HL-60 (cell line): ENCODE measurements at regions not wholly inside any gene's neighbourhood (a gene's known extent, or its start where the extent isn't known, plus 50 kb on each side); places are given as distances from the start of the nearest gene placed in this dataset.

Experiments
- DNase-seq, 2 experiments: peaks; one replicate each; pipeline ENCODE4 v3.0.0-alpha.2; 2010 to 2020; ENCODE audit warnings: low read depth in 1 of 2, low spot score in 1 of 2
- H3K27ac ChIP-seq: fragments of 250-450 bp; sonication (Bioruptor Pico); replicated peaks from 2 replicates; pipeline ENCODE4 v1.5.1; 2020; ENCODE audit warnings: mild to moderate bottlenecking, moderate library complexity
- H3K27me3 ChIP-seq: fragments of 250-450 bp; sonication (Bioruptor Pico); 2 replicates; pipeline ENCODE4 v1.5.1; 2021; ENCODE audit warnings: mild to moderate bottlenecking, moderate library complexity; ENCODE audit not compliant: insufficient read depth, poor library complexity, severe bottlenecking
- H3K4me3 ChIP-seq: replicated peaks from 2 replicates; pipeline ENCODE4 v1.5.1; 2011; ENCODE audit warnings: mild to moderate bottlenecking, control low read depth, low read length; ENCODE audit not compliant: insufficient read depth
- CTCF ChIP-seq: IDR thresholded peaks from one replicate; pipeline ENCODE4 v1.5.1; 2011; ENCODE audit warnings: low read length, control low read depth, inconsistent platforms; ENCODE audit not compliant: insufficient read depth
- GABPA ChIP-seq: IDR thresholded peaks from 2 replicates; pipeline ENCODE4 v1.6.1; 2012; ENCODE audit warnings: low read depth
- POLR2AphosphoS5 ChIP-seq: IDR thresholded peaks from 2 replicates; pipeline ENCODE4 v1.6.1; 2012; ENCODE audit warnings: low read depth
- REST ChIP-seq: IDR thresholded peaks from 2 replicates; pipeline ENCODE4 v1.6.1; 2012; ENCODE audit warnings: low read depth; ENCODE audit not compliant: insufficient replicate concordance
- SPI1 ChIP-seq: IDR thresholded peaks from 2 replicates; pipeline ENCODE4 v1.6.1; 2012; ENCODE audit warnings: low read depth, mild to moderate bottlenecking, borderline replicate concordance

GRCh38 chr13:109611912-109612691 lies 174.3 kb downstream of the IRS2 start:
- DNase-seq, result no peak
- no peak overlapping the region for H3K4me3 ChIP-seq
- no peaks in the 10 kb centered on the region for H3K27me3 ChIP-seq
- TF ChIP-seq POLR2AphosphoS5 (no peak), CTCF (no peak), REST (no peak), SPI1 (no peak), GABPA (no peak)
- H3K27ac ChIP-seq, result no peak overlapping the region

- peak; percentile 15 for TF ChIP-seq CTCF
- TF ChIP-seq REST, result peak; percentile 61
- TF ChIP-seq GABPA, result no peak
- no peak for TF ChIP-seq POLR2AphosphoS5
- TF ChIP-seq SPI1, result no peak
- H3K4me3 ChIP-seq, result no peak overlapping the region
- H3K27me3 ChIP-seq, result no peaks in the 10 kb centered on the region
- peak in 1 of 2 experiments; percentile 51 for DNase-seq
- H3K27ac ChIP-seq, result no peak overlapping the region
Observed at GRCh38 chr13:109610517-109610916, 175.9 kb downstream of the IRS2 start.

GRCh38 chr13:109608503-109608902 lies 177.9 kb downstream of the IRS2 start:
- Histone ChIP-seq H3K27me3 (no peaks in the 10 kb centered on the region), H3K4me3 (no peak overlapping the region), H3K27ac (no peak overlapping the region)
- DNase-seq, result no peak
- TF ChIP-seq REST (no peak), CTCF (no peak), POLR2AphosphoS5 (no peak), SPI1 (no peak), GABPA (no peak)
